ENCODE measurements at regions not wholly inside any gene's neighbourhood (a gene's known extent, or its start where the extent isn't known, plus 50 kb on each side); places are given as distances from the start of the nearest gene placed in this dataset.

- no peak for DNase-seq (ENCODE audit: low spot score)
These were observed 288.0 kb upstream of the POU3F2 start for GRCh38 chr6:98546376-98546775.

GRCh38 chr6:98547151-98547550 is 287.2 kb upstream of the POU3F2 start:
- no peak for DNase-seq (ENCODE audit: low spot score)

- DNase-seq (ENCODE audit: low spot score), result no peak
These were observed 286.7 kb upstream of the POU3F2 start for GRCh38 chr6:98547634-98548033.

- DNase-seq (ENCODE audit: low spot score), result no peak
These were observed 286.1 kb upstream of the POU3F2 start for GRCh38 chr6:98548301-98548700.

GRCh38 chr6:98560418-98560817 is 274.0 kb upstream of the POU3F2 start:
- no peak for DNase-seq (ENCODE audit: low spot score)

- DNase-seq (ENCODE audit: low spot score), result no peak
These were observed 273.5 kb upstream of the POU3F2 start for GRCh38 chr6:98560841-98561240.

- no peak for DNase-seq (ENCODE audit: low spot score)
These were observed 268.2 kb upstream of the POU3F2 start for GRCh38 chr6:98566126-98566525.

GRCh38 chr6:98572579-98572978 is 261.8 kb upstream of the POU3F2 start:
- no peak for DNase-seq (ENCODE audit: low spot score)

GRCh38 chr6:98574984-98575383 is 259.4 kb upstream of the POU3F2 start:
- no peak for DNase-seq (ENCODE audit: low spot score)

- DNase-seq (ENCODE audit: low spot score), result no peak
These were observed 257.6 kb upstream of the POU3F2 start for GRCh38 chr6:98576791-98577190.

- no peak for DNase-seq (ENCODE audit: low spot score)
These were observed 256.4 kb upstream of the POU3F2 start for GRCh38 chr6:98578016-98578415.

GRCh38 chr6:98579079-98579478 is 255.3 kb upstream of the POU3F2 start:
- no peak for DNase-seq (ENCODE audit: low spot score)

- no peak for DNase-seq (ENCODE audit: low spot score)
These were observed 254.4 kb upstream of the POU3F2 start for GRCh38 chr6:98579941-98580340.

- no peak for DNase-seq (ENCODE audit: low spot score)
These were observed 252.7 kb upstream of the POU3F2 start for GRCh38 chr6:98581705-98582104.

GRCh38 chr6:98583506-98583905 is 250.9 kb upstream of the POU3F2 start:
- no peak for DNase-seq (ENCODE audit: low spot score)

GRCh38 chr6:98586163-98586562 is 248.2 kb upstream of the POU3F2 start:
- no peak for DNase-seq (ENCODE audit: low spot score)

- DNase-seq (ENCODE audit: low spot score), result no peak
These were observed 246.8 kb upstream of the POU3F2 start for GRCh38 chr6:98587555-98587954.

- DNase-seq (ENCODE audit: low spot score), result no peak
These were observed 244.8 kb upstream of the POU3F2 start for GRCh38 chr6:98589536-98589935.

GRCh38 chr6:98590136-98590681 is 244.2 kb upstream of the POU3F2 start:
- no peak for DNase-seq (ENCODE audit: low spot score)

- DNase-seq (ENCODE audit: low spot score), result no peak
These were observed 243.4 kb upstream of the POU3F2 start for GRCh38 chr6:98590997-98591396.

GRCh38 chr6:98593676-98594075 is 240.7 kb upstream of the POU3F2 start:
- no peak for DNase-seq (ENCODE audit: low spot score)

- DNase-seq (ENCODE audit: low spot score), result no peak
These were observed 232.7 kb upstream of the POU3F2 start for GRCh38 chr6:98601716-98602115.

- no peak for DNase-seq (ENCODE audit: low spot score)
These were observed 228.7 kb upstream of the POU3F2 start for GRCh38 chr6:98605705-98606104.

GRCh38 chr6:98627129-98627775 is 207.1 kb upstream of the POU3F2 start:
- no peak for DNase-seq (ENCODE audit: low spot score)

Measured in CD4-positive, alpha-beta T cell treated with Interleukin-15 for 4 hours (primary cell).